ENCODE measurements at regions not wholly inside any gene's neighbourhood (a gene's known extent, or its start where the extent isn't known, plus 50 kb on each side); places are given as distances from the start of the nearest gene placed in this dataset.

DNA sequence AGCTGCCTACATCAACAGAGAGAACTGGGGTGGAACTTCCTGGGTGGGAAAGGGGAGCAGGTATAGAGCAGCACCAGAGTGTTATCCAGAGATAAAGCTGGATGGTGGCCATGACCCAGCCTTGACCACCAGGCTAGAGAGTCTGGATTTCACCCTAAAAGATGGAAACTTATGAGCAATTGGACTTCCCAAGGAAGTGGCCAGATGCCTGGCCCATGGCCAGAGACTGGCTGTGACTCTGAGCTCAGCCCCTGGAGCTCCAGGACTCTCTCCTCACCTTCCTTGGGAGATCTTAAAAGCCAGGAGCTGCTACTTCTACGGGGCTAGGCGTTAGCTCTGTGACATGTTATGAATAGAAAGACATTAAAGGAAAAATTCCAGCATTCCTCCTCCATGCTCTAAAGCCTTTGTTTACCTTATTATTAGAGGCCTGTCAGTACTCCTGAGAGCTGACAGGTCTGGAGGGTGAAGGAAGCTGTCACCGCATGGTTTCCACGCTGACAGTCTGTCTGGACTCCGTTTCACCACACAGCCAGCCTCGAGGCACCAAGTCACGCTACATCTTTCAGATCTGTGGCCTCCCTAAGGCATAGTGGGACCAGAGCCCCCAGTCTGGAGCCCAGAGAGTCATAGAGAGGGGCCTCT is 260.0 kb upstream of the SIX2 start:
- H3K4me3 ChIP-seq (replicated peaks in 1 of 2; ENCODE audit: low read depth in 2 of 2, low read length in 2 of 2): no peak overlapping the region
- DNase-seq (ENCODE audit: low read depth in 2 of 2): peak; percentile 53

DNA sequence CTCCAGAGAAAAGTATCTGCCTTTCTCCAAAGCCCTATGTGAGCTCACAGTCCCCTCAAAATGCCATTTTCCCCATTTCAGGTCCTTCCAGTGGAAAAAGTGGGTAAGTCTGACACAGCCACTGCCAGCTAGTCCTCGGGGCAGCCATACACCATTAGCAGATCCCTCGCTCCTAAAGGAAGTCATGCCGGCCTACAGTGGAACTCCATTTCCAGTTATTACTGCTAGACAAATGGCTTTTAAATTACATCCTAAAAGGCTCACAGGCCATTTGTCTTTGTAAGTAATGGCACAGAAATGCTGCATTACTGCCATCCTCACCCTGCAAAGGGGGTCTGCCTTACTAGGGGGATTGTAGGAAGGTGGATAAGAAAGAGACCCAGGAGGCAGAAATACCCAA is 259.4 kb upstream of the SIX2 start:
- no peak overlapping the region for H3K4me3 ChIP-seq (replicated peaks in 1 of 2; ENCODE audit: low read depth in 2 of 2, low read length in 2 of 2)

More for the DNA sequence above, 260.0 kb upstream of the SIX2 start:
- TF ChIP-seq, protein P1, sequence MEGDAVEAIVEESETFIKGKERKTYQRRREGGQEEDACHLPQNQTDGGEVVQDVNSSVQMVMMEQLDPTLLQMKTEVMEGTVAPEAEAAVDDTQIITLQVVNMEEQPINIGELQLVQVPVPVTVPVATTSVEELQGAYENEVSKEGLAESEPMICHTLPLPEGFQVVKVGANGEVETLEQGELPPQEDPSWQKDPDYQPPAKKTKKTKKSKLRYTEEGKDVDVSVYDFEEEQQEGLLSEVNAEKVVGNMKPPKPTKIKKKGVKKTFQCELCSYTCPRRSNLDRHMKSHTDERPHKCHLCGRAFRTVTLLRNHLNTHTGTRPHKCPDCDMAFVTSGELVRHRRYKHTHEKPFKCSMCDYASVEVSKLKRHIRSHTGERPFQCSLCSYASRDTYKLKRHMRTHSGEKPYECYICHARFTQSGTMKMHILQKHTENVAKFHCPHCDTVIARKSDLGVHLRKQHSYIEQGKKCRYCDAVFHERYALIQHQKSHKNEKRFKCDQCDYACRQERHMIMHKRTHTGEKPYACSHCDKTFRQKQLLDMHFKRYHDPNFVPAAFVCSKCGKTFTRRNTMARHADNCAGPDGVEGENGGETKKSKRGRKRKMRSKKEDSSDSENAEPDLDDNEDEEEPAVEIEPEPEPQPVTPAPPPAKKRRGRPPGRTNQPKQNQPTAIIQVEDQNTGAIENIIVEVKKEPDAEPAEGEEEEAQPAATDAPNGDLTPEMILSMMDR (IDR thresholded peaks at IDR 0.05; ENCODE audit: low read depth, low read length): no peak

DNA sequence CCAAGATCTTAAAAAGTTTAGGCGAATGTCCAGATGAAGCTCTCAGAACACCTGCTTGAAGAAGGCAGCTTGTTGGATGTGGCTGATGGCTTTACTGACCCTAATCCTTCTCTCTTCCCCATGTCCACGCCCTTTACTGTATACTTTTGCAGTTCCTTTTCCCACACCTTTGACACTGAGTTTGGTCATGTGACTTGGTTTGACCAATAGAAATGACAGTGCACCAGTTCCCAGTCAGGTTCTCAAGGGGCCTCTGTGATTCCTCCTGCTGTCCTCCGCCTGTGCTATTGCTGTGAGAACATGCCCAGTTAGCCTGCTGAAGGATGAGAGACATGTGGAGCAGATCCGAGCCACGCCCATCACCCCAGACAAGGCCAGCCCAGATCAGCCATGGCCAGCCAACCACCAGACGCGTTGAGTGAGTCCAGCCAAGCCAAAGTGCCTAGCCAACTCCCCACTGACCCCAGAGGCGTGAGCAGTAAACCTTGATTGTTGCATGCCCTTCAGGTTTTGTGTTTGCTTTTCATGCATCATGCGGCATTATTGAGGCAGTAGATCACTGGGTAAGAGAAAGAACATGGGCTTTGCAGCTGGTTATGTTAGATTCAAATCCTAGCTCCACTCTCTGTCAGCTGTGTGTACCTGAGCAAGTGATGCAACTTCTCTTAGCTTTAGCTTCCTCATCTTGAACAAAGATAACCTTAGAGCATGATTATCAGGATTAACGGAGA is 258.0 kb upstream of the SIX2 start:
- DNase-seq (ENCODE audit: low read depth in 2 of 2): no peak
- H3K4me3 ChIP-seq (replicated peaks in 1 of 2; ENCODE audit: low read depth in 2 of 2, low read length in 2 of 2): no peak overlapping the region
- TF ChIP-seq, protein P1 (IDR thresholded peaks at IDR 0.05; ENCODE audit: low read depth, low read length): no peak

More for the DNA sequence above, 259.4 kb upstream of the SIX2 start:
- TF ChIP-seq, protein P1 (IDR thresholded peaks at IDR 0.05; ENCODE audit: low read depth, low read length): no peak
- DNase-seq (ENCODE audit: low read depth in 2 of 2): no peak

DNA sequence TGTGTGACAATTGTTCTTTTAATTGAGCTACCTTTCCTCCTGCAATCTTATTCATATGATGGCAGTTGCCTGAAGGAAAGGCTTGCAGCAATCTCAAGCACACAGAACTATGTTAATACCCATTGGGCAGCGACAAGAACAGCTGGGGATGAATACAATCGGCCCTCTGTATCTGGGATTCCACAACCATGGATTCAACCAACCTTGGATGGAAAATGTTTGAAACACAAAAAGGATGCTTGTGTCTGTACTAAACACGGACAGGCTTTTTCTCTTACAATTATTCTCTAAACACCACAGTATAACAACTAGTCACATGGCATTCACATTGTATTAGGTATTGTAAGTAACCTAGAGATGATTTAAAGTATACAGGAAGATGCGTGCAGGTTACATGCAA is 256.1 kb upstream of the SIX2 start:
- H3K4me3 ChIP-seq (replicated peaks in 1 of 2; ENCODE audit: low read depth in 2 of 2, low read length in 2 of 2): no peak overlapping the region
- TF ChIP-seq, protein P1 (IDR thresholded peaks at IDR 0.05; ENCODE audit: low read depth, low read length): no peak
- DNase-seq (ENCODE audit: low read depth in 2 of 2): no peak

DNA sequence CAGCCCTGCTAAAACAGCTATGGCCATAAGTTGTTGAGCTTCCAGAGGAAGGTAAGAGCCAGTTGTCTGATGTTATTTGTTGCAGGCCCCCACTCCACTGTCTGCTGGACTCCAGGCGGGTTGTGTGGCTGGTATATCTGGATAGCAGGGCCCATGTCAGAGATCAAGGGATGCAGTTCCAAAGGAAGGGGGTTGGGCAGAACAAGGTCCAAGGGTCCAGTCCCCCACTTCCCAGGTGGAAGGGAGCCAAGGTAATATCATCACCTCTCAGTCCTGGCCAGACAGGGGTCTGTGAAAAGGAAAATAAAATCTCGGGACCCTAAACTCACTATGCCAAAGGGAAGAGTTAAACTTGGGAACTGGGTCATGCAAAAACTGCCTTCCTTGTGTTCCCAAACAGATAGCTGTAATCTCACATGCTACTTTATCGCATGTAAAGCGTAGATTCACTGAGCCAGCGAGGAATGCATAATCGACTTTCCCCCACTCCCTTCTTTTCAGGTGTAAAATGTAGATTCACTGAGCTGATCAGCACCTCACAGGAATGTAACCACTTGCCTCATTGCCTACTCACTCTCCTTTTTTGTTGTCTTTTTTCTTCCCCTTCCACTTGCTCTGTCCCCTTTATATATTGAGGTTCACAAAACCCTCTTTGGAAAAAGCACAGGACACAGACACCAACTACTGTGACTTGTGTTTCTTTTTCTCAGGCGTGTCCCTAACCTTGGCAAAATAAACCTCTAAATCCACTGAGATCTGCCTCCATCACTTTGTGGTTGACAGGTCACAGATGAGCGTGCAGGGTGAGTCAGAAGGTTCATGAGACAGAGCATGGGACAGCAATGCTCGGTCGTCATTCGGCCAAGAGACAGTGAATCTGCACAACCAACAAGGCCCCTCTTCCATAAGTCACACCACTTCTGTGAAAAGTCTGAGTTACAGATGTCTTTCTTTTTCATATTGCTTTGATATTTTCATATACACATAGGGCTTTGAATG is 255.3 kb upstream of the SIX2 start:
- peak in 1 of 2 donors; percentile 73 for DNase-seq (ENCODE audit: low read depth in 2 of 2)
- TF ChIP-seq, protein P1 (IDR thresholded peaks at IDR 0.05; ENCODE audit: low read depth, low read length): no peak
- no peak overlapping the region for H3K4me3 ChIP-seq (replicated peaks in 1 of 2; ENCODE audit: low read depth in 2 of 2, low read length in 2 of 2)

DNA sequence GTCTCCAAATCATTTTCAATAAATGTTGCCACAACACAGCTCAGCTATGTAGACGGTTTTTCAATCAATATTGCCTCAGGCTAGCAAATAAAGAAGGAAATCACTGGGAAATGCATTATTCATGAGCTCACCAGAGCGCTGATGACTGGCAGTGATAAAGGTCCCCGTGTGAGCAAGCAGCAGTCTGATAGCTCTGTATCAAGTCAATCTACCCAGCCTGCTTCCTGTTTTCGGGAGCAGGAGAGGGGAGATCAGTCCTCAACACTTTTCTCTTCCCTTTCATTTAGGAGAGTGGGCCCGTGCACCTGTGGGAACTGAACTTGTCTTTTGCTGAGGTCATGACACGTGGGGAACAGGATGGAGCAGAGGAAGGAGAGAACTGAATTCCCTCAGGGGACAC is 253.9 kb upstream of the SIX2 start:
- no peak for DNase-seq (ENCODE audit: low read depth in 2 of 2)
- no peak overlapping the region for H3K4me3 ChIP-seq (replicated peaks in 1 of 2; ENCODE audit: low read depth in 2 of 2, low read length in 2 of 2)
- TF ChIP-seq, protein P1 (IDR thresholded peaks at IDR 0.05; ENCODE audit: low read depth, low read length): no peak
